A549 (cell line): ENCODE measurements at regions not wholly inside any gene's neighbourhood (a gene's known extent, or its start where the extent isn't known, plus 50 kb on each side); places are given as distances from the start of the nearest gene placed in this dataset.

Source experiments
- ATAC-seq, 2 experiments: fragments of 200-7000 bp in 1 of 2; fragments of >200 bp in 1 of 2; cut with Nextera tagmentation in 1 of 2; cut with Tn5 transposase in 1 of 2; 3 replicates each; pipeline versions ENCODE4 v1.8.0 to v1.9.1; 2018 to 2020; ENCODE audit warnings: mild to moderate bottlenecking in 1 of 2, moderate library complexity in 1 of 2
- CTCF ChIA-PET: fragments of 300-600 bp; sonication (Branson Sonifier 250); formaldehyde crosslinking; extraction: SDS; loops from one replicate; lab custom pipeline; 2021; ENCODE audit warnings: antibody characterized with exemption, inconsistent platforms; lab: Yijun Ruan, JAX
- POLR2A ChIA-PET: fragments of 350-600 bp; formaldehyde crosslinking; extraction: SDS; loops from one replicate; lab custom pipeline; 2021; ENCODE audit warnings: antibody characterized with exemption, inconsistent platforms; lab: Yijun Ruan, JAX
- DNase-seq, 2 experiments: peaks; one replicate each; pipeline versions ENCODE4 v3.0.0 to v3.0.0-alpha.2; 2011 to 2016; ENCODE audit warnings: low read depth in 1 of 2, low spot score in 1 of 2
- FAIRE-seq: peaks from 2 replicates; lab custom pipeline; 2011; peaks lifted over from hg19 to GRCh38; lab: Jason Lieb, UNC
- H3K27ac ChIP-seq, 2 experiments: fragments of >200 bp; sonication (Bioruptor Twin); formaldehyde crosslinking; 3 replicates each; pipeline ENCODE4 v1.5.1; 2016 to 2017
- H3K4me1 ChIP-seq: fragments of >200 bp; sonication (Bioruptor Twin); formaldehyde crosslinking; 3 replicates; pipeline ENCODE4 v1.6.1; 2016
- H3K4me2 ChIP-seq: fragments of >200 bp; sonication (Bioruptor Twin); formaldehyde crosslinking; 3 replicates; pipeline ENCODE4 v1.6.1; 2016
- H3K4me3 ChIP-seq: fragments of >200 bp; sonication (Bioruptor Twin); formaldehyde crosslinking; 3 replicates; pipeline ENCODE4 v1.5.1; 2016
- H3K9me3 ChIP-seq: fragments of >200 bp; sonication (Bioruptor Twin); formaldehyde crosslinking; 3 replicates; pipeline ENCODE4 v1.6.1; 2016
- CEBPB ChIP-seq, 2 experiments: fragments of >200 bp in 1 of 2; sonication (Bioruptor Twin) in 1 of 2; formaldehyde crosslinking in 1 of 2; IDR thresholded peaks; 2 replicates each; pipeline ENCODE4 v1.6.1; 2012 to 2016
- CHD2 ChIP-seq: fragments of 150-350 bp; IDR thresholded peaks from 2 replicates; pipeline ENCODE4 v1.6.1; 2014; ENCODE audit warnings: low read length; ENCODE audit not compliant: partially characterized antibody
- EHF ChIP-seq: fragments of 250-450 bp; sonication (Bioruptor Pico); IDR thresholded peaks from 2 replicates; pipeline ENCODE4 v1.5.0; 2020; ENCODE audit warnings: mild to moderate bottlenecking
- EP300 ChIP-seq, 2 experiments: fragments of >200 bp; sonication (Bioruptor Twin); formaldehyde crosslinking; IDR thresholded peaks; 2 replicates in 1 of 2; 3 replicates in 1 of 2; pipeline ENCODE4 v1.6.1; 2016 to 2017
- ESRRA ChIP-seq: fragments of 150-350 bp; IDR thresholded peaks from 2 replicates; pipeline ENCODE4 v1.6.1; 2014; ENCODE audit warnings: mild to moderate bottlenecking, low read length, borderline replicate concordance
- FOSB ChIP-seq: fragments of 250-450 bp; sonication (Bioruptor Pico); IDR thresholded peaks from 2 replicates; pipeline ENCODE4 v1.5.0; 2020; ENCODE audit warnings: mild to moderate bottlenecking, moderate library complexity
- HES2 ChIP-seq: fragments of >200 bp; sonication (Bioruptor Twin); formaldehyde crosslinking; IDR thresholded peaks from 2 replicates; pipeline ENCODE4 v1.6.1; 2016
- HMGXB4 ChIP-seq: fragments of 250-450 bp; sonication (Bioruptor Pico); IDR thresholded peaks from 2 replicates; pipeline ENCODE4 v1.5.0; 2021; ENCODE audit warnings: mild to moderate bottlenecking, moderate library complexity, borderline replicate concordance
- HOXB13 ChIP-seq: fragments of 250-450 bp; sonication (Bioruptor Pico); IDR thresholded peaks from 2 replicates; pipeline ENCODE4 v1.5.0; 2020; ENCODE audit warnings: low read depth, mild to moderate bottlenecking, moderate library complexity
- HOXB5 ChIP-seq: fragments of 250-450 bp; sonication (Bioruptor Pico); IDR thresholded peaks from 2 replicates; pipeline ENCODE4 v1.5.0; 2020; ENCODE audit warnings: mild to moderate bottlenecking, moderate library complexity
- MAZ ChIP-seq: fragments of 150-350 bp; IDR thresholded peaks from 2 replicates; pipeline ENCODE4 v1.6.1; 2014; ENCODE audit warnings: antibody characterized with exemption, low read depth, low read length, borderline replicate concordance
- POLR2A ChIP-seq: IDR thresholded peaks from 2 replicates; pipeline ENCODE4 v1.6.1; 2012; ENCODE audit warnings: mild to moderate bottlenecking, low read length
- POLR2AphosphoS2 ChIP-seq: conservative IDR thresholded peaks from 2 replicates; pipeline ENCODE4 v1.6.1; 2012; ENCODE audit warnings: low read length, improper control_type of control experiment, inconsistent platforms
- RFX5 ChIP-seq: fragments of 450-650 bp; IDR thresholded peaks from 2 replicates; pipeline ENCODE4 v1.7.1; 2014; ENCODE audit warnings: antibody characterized with exemption, mild to moderate bottlenecking, moderate library complexity
- TFCP2L1 ChIP-seq: fragments of 250-450 bp; sonication (Bioruptor Pico); IDR thresholded peaks from 2 replicates; pipeline ENCODE4 v1.5.0; 2021; ENCODE audit warnings: mild to moderate bottlenecking
- ZNF302 ChIP-seq: fragments of 250-450 bp; sonication (Bioruptor Pico); IDR thresholded peaks from 2 replicates; pipeline ENCODE4 v1.9.0; 2021; ENCODE audit warnings: inconsistent platforms, mild to moderate bottlenecking, moderate library complexity
- WGBS: methylation state at CpG from one replicate; pipeline ENCODE4 v1.1.6; 2017; ENCODE audit errors: missing lambda C conversion rate; 5-methylcytosine and 5-hydroxymethylcytosine counted together
- TF ChIP-seq, protein P1 (sequence below): fragments of 250-450 bp; sonication (Bioruptor Pico); IDR thresholded peaks from 2 replicates; pipeline ENCODE4 v1.5.0; 2020; ENCODE audit warnings: low read depth, mild to moderate bottlenecking, moderate library complexity
- TF ChIP-seq, protein P2 (sequence below): fragments of >200 bp; sonication (Bioruptor Twin); formaldehyde crosslinking; IDR thresholded peaks from 3 replicates; pipeline ENCODE4 v1.5.1; 2016
- TF ChIP-seq, protein P3 (sequence below): fragments of 150-350 bp; IDR thresholded peaks from 2 replicates; pipeline ENCODE4 v1.6.1; 2014; ENCODE audit warnings: low read depth, mild to moderate bottlenecking, low read length

DNA sequence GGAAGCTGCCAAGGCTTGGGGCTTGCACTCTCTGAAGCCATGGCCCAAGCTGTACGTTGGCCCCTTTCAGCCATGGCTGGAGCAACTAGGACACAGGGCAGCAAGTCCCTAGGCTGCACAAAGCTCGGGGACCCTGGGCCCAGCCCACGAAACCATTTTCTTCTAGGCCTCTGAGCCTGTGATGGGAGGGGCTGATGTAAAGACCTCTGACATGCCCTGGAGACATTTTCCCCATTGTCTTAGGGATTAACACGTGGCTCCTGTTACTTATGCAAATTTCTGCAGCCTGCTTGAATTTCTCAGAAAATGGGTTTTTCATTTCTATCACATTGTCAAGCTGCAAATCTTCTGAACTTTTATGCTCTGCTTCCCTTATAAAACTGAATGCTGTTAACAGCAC, 83.0 kb upstream of the DAP start:
- Histone ChIP-seq H3K4me2 (no peak overlapping the region), H3K4me1 (no peaks in the 10 kb centered on the region), H3K9me3 (no peaks in the 10 kb centered on the region), H3K27ac (no peak overlapping the region), H3K4me3 (no peak overlapping the region)
- ChIA-PET POLR2A (no interaction called here), CTCF (no interaction called here)
- WGBS = 3% methylated on average over 4 of the region's 4 CpGs
- DNase-seq (no peak), FAIRE-seq (no peak), ATAC-seq (no peak)
- TF ChIP-seq HOXB5 (CRISPR knock-in tag) (no peak), TFCP2L1 (CRISPR knock-in tag) (no peak)

DNA sequence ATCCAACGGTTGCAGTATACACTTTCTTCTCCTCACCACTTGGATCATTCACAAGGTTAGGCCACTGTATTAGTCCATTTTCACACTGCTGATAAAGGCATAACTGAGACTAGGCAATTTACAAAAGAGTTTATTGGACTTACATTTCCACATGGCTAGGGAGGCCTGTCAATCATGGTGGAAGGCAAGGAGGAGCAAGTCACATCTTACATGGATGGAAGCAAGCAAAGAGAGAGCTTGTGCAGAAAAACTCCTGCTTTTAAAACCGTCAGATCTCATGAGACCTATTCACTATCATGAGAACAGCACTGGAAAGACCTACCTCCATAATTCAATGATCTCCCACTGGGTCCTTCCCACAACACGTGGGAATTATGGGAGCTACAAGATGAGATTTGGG, 81.8 kb upstream of the DAP start:
- Histone ChIP-seq H3K4me2 (no peak overlapping the region), H3K4me1 (no peaks in the 10 kb centered on the region), H3K9me3 (no peaks in the 10 kb centered on the region), H3K4me3 (no peak overlapping the region), H3K27ac (no peak overlapping the region)
- WGBS = 4% methylated on average over 3 of the region's 3 CpGs
- DNase-seq = no peak
- CTCF ChIA-PET = no interaction called here
- ATAC-seq = no peak
- TF ChIP-seq RFX5 = no peak
- no peak for TF ChIP-seq HMGXB4 (CRISPR knock-in tag)
- TF ChIP-seq POLR2A = no peak
- TF ChIP-seq, protein P1, sequence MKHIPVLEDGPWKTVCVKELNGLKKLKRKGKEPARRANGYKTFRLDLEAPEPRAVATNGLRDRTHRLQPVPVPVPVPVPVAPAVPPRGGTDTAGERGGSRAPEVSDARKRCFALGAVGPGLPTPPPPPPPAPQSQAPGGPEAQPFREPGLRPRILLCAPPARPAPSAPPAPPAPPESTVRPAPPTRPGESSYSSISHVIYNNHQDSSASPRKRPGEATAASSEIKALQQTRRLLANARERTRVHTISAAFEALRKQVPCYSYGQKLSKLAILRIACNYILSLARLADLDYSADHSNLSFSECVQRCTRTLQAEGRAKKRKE (CRISPR knock-in tag) = no peak
- TF ChIP-seq ZNF302 (CRISPR knock-in tag) = no peak
- TF ChIP-seq, protein P2, sequence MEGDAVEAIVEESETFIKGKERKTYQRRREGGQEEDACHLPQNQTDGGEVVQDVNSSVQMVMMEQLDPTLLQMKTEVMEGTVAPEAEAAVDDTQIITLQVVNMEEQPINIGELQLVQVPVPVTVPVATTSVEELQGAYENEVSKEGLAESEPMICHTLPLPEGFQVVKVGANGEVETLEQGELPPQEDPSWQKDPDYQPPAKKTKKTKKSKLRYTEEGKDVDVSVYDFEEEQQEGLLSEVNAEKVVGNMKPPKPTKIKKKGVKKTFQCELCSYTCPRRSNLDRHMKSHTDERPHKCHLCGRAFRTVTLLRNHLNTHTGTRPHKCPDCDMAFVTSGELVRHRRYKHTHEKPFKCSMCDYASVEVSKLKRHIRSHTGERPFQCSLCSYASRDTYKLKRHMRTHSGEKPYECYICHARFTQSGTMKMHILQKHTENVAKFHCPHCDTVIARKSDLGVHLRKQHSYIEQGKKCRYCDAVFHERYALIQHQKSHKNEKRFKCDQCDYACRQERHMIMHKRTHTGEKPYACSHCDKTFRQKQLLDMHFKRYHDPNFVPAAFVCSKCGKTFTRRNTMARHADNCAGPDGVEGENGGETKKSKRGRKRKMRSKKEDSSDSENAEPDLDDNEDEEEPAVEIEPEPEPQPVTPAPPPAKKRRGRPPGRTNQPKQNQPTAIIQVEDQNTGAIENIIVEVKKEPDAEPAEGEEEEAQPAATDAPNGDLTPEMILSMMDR = no peak
- no peak for TF ChIP-seq EHF (CRISPR knock-in tag)
- no peak for TF ChIP-seq FOSB (CRISPR knock-in tag)
- no peak for TF ChIP-seq CEBPB (IDR thresholded peaks at IDR 0.05)
- TF ChIP-seq, protein P3, sequence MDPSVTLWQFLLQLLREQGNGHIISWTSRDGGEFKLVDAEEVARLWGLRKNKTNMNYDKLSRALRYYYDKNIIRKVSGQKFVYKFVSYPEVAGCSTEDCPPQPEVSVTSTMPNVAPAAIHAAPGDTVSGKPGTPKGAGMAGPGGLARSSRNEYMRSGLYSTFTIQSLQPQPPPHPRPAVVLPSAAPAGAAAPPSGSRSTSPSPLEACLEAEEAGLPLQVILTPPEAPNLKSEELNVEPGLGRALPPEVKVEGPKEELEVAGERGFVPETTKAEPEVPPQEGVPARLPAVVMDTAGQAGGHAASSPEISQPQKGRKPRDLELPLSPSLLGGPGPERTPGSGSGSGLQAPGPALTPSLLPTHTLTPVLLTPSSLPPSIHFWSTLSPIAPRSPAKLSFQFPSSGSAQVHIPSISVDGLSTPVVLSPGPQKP = no peak
- no peak for TF ChIP-seq ESRRA
- no peak for TF ChIP-seq CHD2
- no peak for TF ChIP-seq HES2
- TF ChIP-seq MAZ = no peak
- no peak for TF ChIP-seq EP300 (IDR thresholded peaks at IDR 0.05)
- no peak for TF ChIP-seq POLR2AphosphoS2
- no peak for TF ChIP-seq HOXB13 (CRISPR knock-in tag)
- no peak for FAIRE-seq
- POLR2A ChIA-PET = no interaction called here
